GM12878 (cell line): ENCODE measurements at regions not wholly inside any gene's neighbourhood (a gene's known extent, or its start where the extent isn't known, plus 50 kb on each side); places are given as distances from the start of the nearest gene placed in this dataset.
"Not testable (repeated sequence)": the region's sequence is repeated elsewhere in the genome, so short reads cannot be mapped to it uniquely, and the experiment has no call there.

Experiments used
- BRCA1 ChIP-seq: IDR thresholded peaks from 2 replicates; pipeline ENCODE4 v1.6.1; 2011; ENCODE audit warnings: low read depth, low read length, improper control_type of control experiment
- CTCF ChIP-seq, 3 experiments: IDR thresholded peaks in 2 of 3; conservative IDR thresholded peaks in 1 of 3; 2 replicates each; pipeline ENCODE4 v1.5.1; 2011; ENCODE audit warnings: low read depth in 3 of 3, low read length in 3 of 3, mild to moderate bottlenecking in 3 of 3, control low read depth in 2 of 3, moderate library complexity in 2 of 3, inconsistent platforms in 1 of 3, mixed read lengths in 1 of 3; ENCODE audit not compliant: control insufficient read depth in 2 of 3, insufficient read depth in 1 of 3; ENCODE audit errors: extremely low read depth in 1 of 3
- HDAC6 ChIP-seq: fragments of 200-600 bp; sonication (generic); IDR thresholded peaks from one replicate; pipeline ENCODE4 v1.8.0; 2017; ENCODE audit warnings: antibody characterized with exemption; ENCODE audit not compliant: unreplicated experiment
- NBN ChIP-seq: fragments of 450-650 bp; IDR thresholded peaks from 2 replicates; pipeline ENCODE4 v1.6.1; 2016
- PBX3 ChIP-seq: IDR thresholded peaks from 2 replicates; pipeline ENCODE4 v1.6.1; 2011; ENCODE audit warnings: mild to moderate bottlenecking, low read depth, low read length, moderate library complexity; ENCODE audit not compliant: insufficient replicate concordance
- POLR2AphosphoS5 ChIP-seq: IDR thresholded peaks from 2 replicates; pipeline ENCODE4 v1.6.1; 2011; ENCODE audit warnings: mild to moderate bottlenecking, low read length, inconsistent platforms
- SP1 ChIP-seq: IDR thresholded peaks from one replicate; pipeline ENCODE4 v1.6.1; 2011; ENCODE audit warnings: low read depth, low read length
- TCF12 ChIP-seq: IDR thresholded peaks from 2 replicates; pipeline ENCODE4 v1.6.1; 2011; ENCODE audit warnings: low read depth, mild to moderate bottlenecking, low read length
- ZNF24 ChIP-seq: fragments of 450-650 bp; IDR thresholded peaks from 2 replicates; pipeline ENCODE4 v1.6.1; 2017; ENCODE audit warnings: antibody characterized with exemption, mild to moderate bottlenecking

- TF ChIP-seq ZNF24; NBN; PBX3; TCF12; SP1; POLR2AphosphoS5; BRCA1; CTCF (IDR thresholded peaks at IDR 0.05 in 2 of 3, conservative IDR thresholded peaks at IDR 0.05 in 1 of 3; ENCODE audit: control insufficient read depth in 2 of 3, extremely low read depth in 1 of 3, insufficient read depth in 1 of 3, low read depth in 3 of 3, low read length in 3 of 3); HDAC6: not testable (repeated sequence)
Measured at GRCh38 chr2:87602118-87602517, 145.8 kb upstream of the PLGLB2 start.
